Endothelial cell of umbilical vein (primary cell): ENCODE measurements at regions not wholly inside any gene's neighbourhood (a gene's known extent, or its start where the extent isn't known, plus 50 kb on each side); places are given as distances from the start of the nearest gene placed in this dataset.

Source experiments
- CTCF ChIP-seq, 2 donors: IDR thresholded peaks; 1 replicate in 1 of 2; 2 replicates in 1 of 2; pipeline ENCODE4 v1.5.1; 2011; ENCODE audit warnings: low read length in 2 of 2, mild to moderate bottlenecking in 2 of 2, moderate library complexity in 2 of 2, control low read depth in 1 of 2, inconsistent platforms in 1 of 2, low read depth in 1 of 2; ENCODE audit not compliant: insufficient read depth in 1 of 2; ENCODE audit errors: extremely low read depth in 1 of 2
- EZH2 ChIP-seq: IDR thresholded peaks from 2 replicates; pipeline ENCODE4 v1.6.1; 2012; ENCODE audit warnings: borderline replicate concordance, low read depth, mild to moderate bottlenecking, moderate library complexity, low read length, inconsistent platforms; ENCODE audit not compliant: severe bottlenecking
- POLR2A ChIP-seq: IDR thresholded peaks from 2 replicates; pipeline ENCODE4 v1.6.1; 2012; ENCODE audit warnings: low read depth, mild to moderate bottlenecking, control low read depth, low read length
- POLR2AphosphoS5 ChIP-seq: IDR thresholded peaks from 2 replicates; pipeline ENCODE4 v1.6.1; 2012; ENCODE audit warnings: low read depth, mild to moderate bottlenecking, control low read depth, low read length, moderate library complexity; ENCODE audit not compliant: insufficient read depth

GRCh38 chr22:47902646-47903180 lies 1140.3 kb downstream of the TBC1D22A start:
- TF ChIP-seq CTCF (IDR thresholded peaks at IDR 0.05; ENCODE audit: extremely low read depth in 1 of 2, insufficient read depth in 1 of 2, low read depth in 1 of 2, low read length in 2 of 2) (no peak), EZH2 (no peak), POLR2A (no peak), POLR2AphosphoS5 (no peak)
